ENCODE measurements at regions not wholly inside any gene's neighbourhood (a gene's known extent, or its start where the extent isn't known, plus 50 kb on each side); places are given as distances from the start of the nearest gene placed in this dataset.

GRCh38 chr2:195587966-195588365 is 69.1 kb upstream of the SLC39A10 start:
- intact Hi-C loops (cut with micrococcal nuclease) = no loop called here
- Histone ChIP-seq H2AFZ (ENCODE audit: insufficient read depth, low read depth, low read length, poor library complexity, severe bottlenecking) (no peak overlapping the region), H3K9ac (ENCODE audit: low read length) (no peak overlapping the region), H4K20me1 (ENCODE audit: control insufficient read depth, insufficient read depth, low read length, poor library complexity, severe bottlenecking) (no peaks in the 10 kb centered on the region), H3K27me3 (replicated peaks in 1 of 4; ENCODE audit: control extremely low read depth in 1 of 4, control insufficient read depth in 3 of 4, insufficient read depth in 4 of 4, low read length in 3 of 4) (no peaks in the 10 kb centered on the region), H3K79me2 (ENCODE audit: control insufficient read depth, insufficient read depth, low read length) (no peaks in the 10 kb centered on the region), H3K4me1 (ENCODE audit: control insufficient read depth in 2 of 2, insufficient read depth in 2 of 2, low read length in 2 of 2) (no peaks in the 10 kb centered on the region), H3K27ac (ENCODE audit: low read length in 2 of 2) (no peak overlapping the region), H3K4me2 (replicated peaks; ENCODE audit: low read depth, low read length, poor library complexity, severe bottlenecking) (no peak overlapping the region), H3K36me3 (replicated peaks in 1 of 2; ENCODE audit: control extremely low read depth in 1 of 2, control insufficient read depth in 1 of 2, extremely low read depth in 1 of 2, insufficient read depth in 2 of 2, low read length in 1 of 2) (no peaks in the 10 kb centered on the region), H3K4me3 (ENCODE audit: control extremely low read depth in 1 of 5, extremely low read depth in 1 of 5, insufficient read depth in 1 of 5, low read depth in 2 of 5, low read length in 4 of 5) (no peak overlapping the region), H3K9me3 (ENCODE audit: control extremely low read depth in 1 of 3, control insufficient read depth in 2 of 3, insufficient read depth in 1 of 3, low read length in 2 of 3) (no peaks in the 10 kb centered on the region)
- ChIA-PET CTCF (interaction anchor here (0.8 to 2.8 kb wide), 4 partner anchors 12 to 72 kb away, joined by 3 to 12 read pairs (median 4); no protein-coding TSS in a partner anchor), POLR2A (no interaction called here)
- Mint-ChIP-seq H3K4me1 (no peaks in the 10 kb centered on the region), H3K4me3 (no peak overlapping the region), H3K9me3 (ENCODE audit: insufficient read depth) (no peaks in the 10 kb centered on the region), H3K27me3 (no peaks in the 10 kb centered on the region), H3K27ac (no peak overlapping the region)
- WGBS (ENCODE audit: insufficient coverage) = no CpG with 5 or more reads among the region's 5 CpGs
- no peak for TF ChIP-seq CTCF (IDR thresholded peaks at IDR 0.05)
- no peak for TF ChIP-seq EZH2 (IDR thresholded peaks at IDR 0.05; ENCODE audit: borderline replicate concordance, insufficient read depth, low read depth, low read length, poor library complexity, severe bottlenecking)
- no peak for DNase-seq
- ATAC-seq (ENCODE audit: low read depth) = no peak

GRCh38 chr2:195586062-195586714 is 70.8 kb upstream of the SLC39A10 start:
- no peak overlapping the region for H3K4me3 Mint-ChIP-seq
- Histone ChIP-seq H3K9ac (ENCODE audit: low read length) (no peak overlapping the region), H4K20me1 (ENCODE audit: control insufficient read depth, insufficient read depth, low read length, poor library complexity, severe bottlenecking) (no peaks in the 10 kb centered on the region), H3K27ac (ENCODE audit: low read length in 2 of 2) (no peak overlapping the region), H3K36me3 (replicated peaks in 1 of 2; ENCODE audit: control extremely low read depth in 1 of 2, control insufficient read depth in 1 of 2, extremely low read depth in 1 of 2, insufficient read depth in 2 of 2, low read length in 1 of 2) (no peaks in the 10 kb centered on the region), H3K4me1 (ENCODE audit: control insufficient read depth in 2 of 2, insufficient read depth in 2 of 2, low read length in 2 of 2) (no peaks in the 10 kb centered on the region), H3K27me3 (replicated peaks in 1 of 4; ENCODE audit: control extremely low read depth in 1 of 4, control insufficient read depth in 3 of 4, insufficient read depth in 4 of 4, low read length in 3 of 4) (no peaks in the 10 kb centered on the region), H3K79me2 (ENCODE audit: control insufficient read depth, insufficient read depth, low read length) (no peaks in the 10 kb centered on the region), H2AFZ (ENCODE audit: insufficient read depth, low read depth, low read length, poor library complexity, severe bottlenecking) (no peak overlapping the region), H3K4me3 (ENCODE audit: control extremely low read depth in 1 of 5, extremely low read depth in 1 of 5, insufficient read depth in 1 of 5, low read depth in 2 of 5, low read length in 4 of 5) (no peak overlapping the region), H3K9me3 (ENCODE audit: control extremely low read depth in 1 of 3, control insufficient read depth in 2 of 3, insufficient read depth in 1 of 3, low read length in 2 of 3) (no peaks in the 10 kb centered on the region), H3K4me2 (replicated peaks; ENCODE audit: low read depth, low read length, poor library complexity, severe bottlenecking) (no peak overlapping the region)
- intact Hi-C loops (cut with micrococcal nuclease) = no loop called here
- H3K27me3 Mint-ChIP-seq = no peaks in the 10 kb centered on the region
- H3K4me1 Mint-ChIP-seq = no peaks in the 10 kb centered on the region
- DNase-seq = no peak
- WGBS (ENCODE audit: insufficient coverage) = no CpG with 5 or more reads among the region's 1 CpG
- no peaks in the 10 kb centered on the region for H3K9me3 Mint-ChIP-seq (ENCODE audit: insufficient read depth)
- POLR2A ChIA-PET = no interaction called here
- CTCF ChIA-PET = interaction anchor here (0.9 to 2.8 kb wide), 3 partner anchors 10 to 88 kb away, joined by 3 to 12 read pairs (median 8); no protein-coding TSS in a partner anchor
- ATAC-seq (ENCODE audit: low read depth) = no peak
- TF ChIP-seq EZH2 (IDR thresholded peaks at IDR 0.05; ENCODE audit: borderline replicate concordance, insufficient read depth, low read depth, low read length, poor library complexity, severe bottlenecking) (no peak), CTCF (IDR thresholded peaks at IDR 0.05) (no peak)
- peak overlapping the region; percentile 26 for H3K27ac Mint-ChIP-seq

Measured in B cell (primary cell).